ENCODE measurements at regions not wholly inside any gene's neighbourhood (a gene's known extent, or its start where the extent isn't known, plus 50 kb on each side); places are given as distances from the start of the nearest gene placed in this dataset.

DNA sequence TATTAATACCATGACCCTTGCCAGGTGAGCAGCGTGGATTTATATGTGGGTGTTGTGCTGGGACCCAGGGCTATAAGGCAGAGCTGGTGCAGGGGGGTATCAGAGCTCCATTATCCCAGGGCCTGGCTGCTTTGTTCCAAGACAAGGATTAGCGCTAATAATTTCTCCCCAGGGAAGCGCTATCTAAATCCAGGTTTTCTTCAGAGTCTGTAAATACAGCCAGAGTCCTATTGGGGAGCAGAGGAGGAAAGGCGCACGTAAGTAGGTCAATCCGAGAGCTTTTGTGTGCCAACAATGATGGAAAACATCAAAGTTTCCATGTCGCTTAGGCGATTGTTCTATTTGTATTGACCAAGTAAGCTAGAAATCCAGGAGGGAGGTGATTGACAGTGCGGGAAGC, 1009.7 kb downstream of the VRK1 start:
- TF ChIP-seq CTCF (IDR thresholded peaks at IDR 0.05) (no peak), POLR2AphosphoS5 (IDR thresholded peaks at IDR 0.05) (no peak)

Measured in breast epithelium (tissue), 3 donors.